Esophagus (tissue), 2 donors: ENCODE measurements at regions not wholly inside any gene's neighbourhood (a gene's known extent, or its start where the extent isn't known, plus 50 kb on each side); places are given as distances from the start of the nearest gene placed in this dataset.
"Not testable (repeated sequence)": the region's sequence is repeated elsewhere in the genome, so short reads cannot be mapped to it uniquely, and the experiment has no call there.

Source experiments
- H3K27ac ChIP-seq, 2 donors: one replicate each; pipeline ENCODE4 v1.5.1; 2013; ENCODE audit warnings: low read depth in 2 of 2, mild to moderate bottlenecking in 2 of 2, inconsistent platforms in 1 of 2, low read length in 1 of 2, moderate library complexity in 1 of 2
- H3K27me3 ChIP-seq, 2 donors: one replicate each; pipeline ENCODE4 v1.6.1; 2013; ENCODE audit warnings: low read length in 2 of 2, control low read depth in 1 of 2, mild to moderate bottlenecking in 1 of 2; ENCODE audit not compliant: insufficient read depth in 2 of 2, control insufficient read depth in 1 of 2
- H3K36me3 ChIP-seq, 2 donors: one replicate each; pipeline ENCODE4 v1.6.1; 2013; ENCODE audit warnings: low read length in 1 of 2; ENCODE audit not compliant: control insufficient read depth in 2 of 2, insufficient read depth in 2 of 2
- H3K4me1 ChIP-seq, 2 donors: one replicate each; pipeline ENCODE4 v1.6.1; 2013; ENCODE audit warnings: low read length in 1 of 2; ENCODE audit not compliant: control insufficient read depth in 2 of 2, insufficient read depth in 2 of 2
- H3K4me3 ChIP-seq, 2 donors: one replicate each; pipeline ENCODE4 v1.5.1; 2013; ENCODE audit warnings: low read length in 2 of 2, mild to moderate bottlenecking in 2 of 2, low read depth in 1 of 2, moderate library complexity in 1 of 2
- H3K9me3 ChIP-seq, 2 donors: one replicate each; pipeline ENCODE4 v1.6.1; 2013; ENCODE audit warnings: mild to moderate bottlenecking in 2 of 2, low read depth in 1 of 2, low read length in 1 of 2, moderate library complexity in 1 of 2; ENCODE audit not compliant: control insufficient read depth in 2 of 2, insufficient read depth in 1 of 2
- WGBS, 2 donors: extraction: QIAGEN DNeasy Blood & Tissue Kit; methylation state at CpG; one replicate each; pipeline ENCODE4 v1.1.7; 2013; 5-methylcytosine and 5-hydroxymethylcytosine counted together
- donor health status: healthy with polysubstance abuse.
- donor health status: Bipolar disorder and iron deficiency.

DNA sequence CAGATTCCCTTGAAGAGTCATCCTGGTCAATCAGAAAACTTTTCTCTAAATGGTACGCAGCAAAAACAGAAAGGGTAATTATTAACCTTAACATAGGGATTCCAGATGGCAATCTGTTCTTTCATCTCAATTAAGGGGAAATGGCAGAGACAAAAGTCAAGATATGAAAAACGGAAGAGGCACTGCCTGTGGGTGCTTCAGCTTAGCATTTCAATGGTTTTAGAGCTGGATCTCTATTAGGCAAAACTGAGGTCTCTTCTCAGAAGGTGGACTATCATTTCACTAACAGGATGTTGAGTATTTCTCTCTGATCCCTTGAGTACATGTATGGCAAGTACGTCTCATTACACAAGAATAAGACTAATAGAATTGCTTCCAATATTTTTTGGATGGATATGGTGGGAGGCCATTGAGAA, 296.9 kb downstream of the HIVEP2 start:
- WGBS, 2 donors = 48 to 52% methylated on average over 3 of the region's 3 CpGs
- Histone ChIP-seq H3K4me3 (no peak overlapping the region), H3K36me3 (no peaks in the 10 kb centered on the region), H3K27ac (no peak overlapping the region), H3K27me3 (peaks cover 0 to 4% of the 10 kb centered on the region in 2 donors), H3K4me1 (no peaks in the 10 kb centered on the region), H3K9me3 (no peaks in the 10 kb centered on the region)

- Histone ChIP-seq H3K36me3 (no peaks in the 10 kb centered on the region), H3K4me1 (no peaks in the 10 kb centered on the region), H3K27ac (no peak overlapping the region), H3K9me3 (no peaks in the 10 kb centered on the region), H3K4me3 (no peak overlapping the region), H3K27me3 (peaks cover 0 to 4% of the 10 kb centered on the region in 2 donors)
- 60 to 77% methylated on average over 1 of the region's 1 CpG for WGBS, 2 donors
These were observed 296.4 kb downstream of the HIVEP2 start for GRCh38 chr6:142648526-142648925.

DNA sequence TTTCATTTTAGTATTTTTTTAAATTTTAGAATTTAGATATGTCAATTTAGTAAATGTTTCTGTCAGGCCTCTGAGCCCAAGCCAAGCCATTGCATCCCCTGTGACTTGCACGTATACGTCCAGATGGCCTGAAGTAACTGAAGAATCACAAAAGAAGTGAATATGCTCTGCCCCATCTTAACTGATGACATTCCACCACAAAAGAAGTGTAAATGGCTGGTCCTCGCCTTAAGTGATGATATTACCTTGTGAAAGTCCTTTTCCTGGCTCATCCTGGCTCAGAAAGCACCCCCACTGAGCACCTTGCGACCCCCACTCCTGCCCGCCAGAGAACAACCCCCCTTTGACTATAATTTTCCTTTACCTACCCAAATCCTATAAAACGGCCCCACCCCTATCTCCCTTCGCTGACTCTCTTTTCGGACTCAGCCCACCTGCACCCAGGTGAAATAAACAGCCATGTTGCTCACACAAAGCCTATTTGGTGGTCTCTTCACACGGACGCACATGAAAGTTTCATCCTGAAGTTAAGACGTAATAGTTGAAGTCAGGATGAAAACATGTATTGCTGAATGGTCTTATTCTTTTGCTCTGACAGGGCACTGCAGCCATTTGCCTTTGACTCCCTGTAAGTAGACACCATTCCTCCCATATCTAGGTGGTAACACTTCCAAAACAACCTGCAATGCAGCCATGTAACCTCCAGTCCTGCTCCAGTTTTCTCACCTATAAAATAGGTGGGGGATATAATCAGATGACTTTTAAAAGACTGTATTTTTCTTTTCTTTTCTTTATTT, 295.3 kb downstream of the HIVEP2 start:
- H3K4me3 ChIP-seq, H3K9me3 ChIP-seq, H3K27me3 ChIP-seq, H3K36me3 ChIP-seq, H3K4me1 ChIP-seq, H3K27ac ChIP-seq: not testable (repeated sequence)
- WGBS, 2 donors = 82 to 90% methylated on average over 7 to 8 of the region's 11 CpGs

GRCh38 chr6:142651384-142651783, 293.6 kb downstream of the HIVEP2 start:
- H3K9me3 ChIP-seq = no peaks in the 10 kb centered on the region
- H3K4me3 ChIP-seq = no peak overlapping the region
- no peak overlapping the region for H3K27ac ChIP-seq
- H3K36me3 ChIP-seq = no peaks in the 10 kb centered on the region
- H3K4me1 ChIP-seq = no peaks in the 10 kb centered on the region
- peaks cover 0 to 4% of the 10 kb centered on the region in 2 donors for H3K27me3 ChIP-seq
- WGBS, 2 donors = 94 to 95% methylated on average over 3 of the region's 3 CpGs

DNA sequence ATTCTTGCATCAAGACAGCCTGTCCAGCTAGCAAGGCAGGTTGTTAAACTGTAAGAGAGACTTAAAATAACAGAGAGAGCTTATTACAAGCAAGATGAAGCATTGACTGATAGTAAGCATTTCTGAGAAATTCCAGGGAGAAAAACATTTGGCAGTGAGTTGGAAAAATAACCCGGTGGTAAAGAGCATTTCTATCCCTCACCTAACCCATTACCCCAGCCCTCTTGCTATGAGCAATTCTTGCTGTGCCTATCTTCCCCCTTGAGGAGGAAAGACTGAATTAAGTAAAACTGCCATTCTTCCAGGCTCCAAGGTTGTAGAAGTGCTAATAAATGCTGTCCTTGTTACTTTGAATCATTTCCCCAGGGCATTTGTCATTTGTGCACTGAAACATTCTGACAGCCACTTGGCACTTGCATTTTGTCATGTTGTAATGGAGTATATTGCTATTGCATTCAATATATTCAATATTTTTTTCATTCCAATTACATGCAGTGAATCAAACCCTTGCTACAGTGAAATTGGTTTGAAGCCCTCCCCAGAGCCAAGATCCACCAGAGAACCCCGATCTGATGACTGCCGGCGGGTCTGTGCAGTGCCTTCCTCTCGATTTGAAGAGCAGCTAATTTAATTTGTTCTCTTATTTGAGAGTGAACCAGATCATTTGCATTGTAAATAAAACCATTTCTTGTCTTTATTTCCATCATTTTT, 291.1 kb downstream of the HIVEP2 start:
- WGBS, 2 donors = 71% methylated on average over 5 of the region's 5 CpGs
- H3K9me3 ChIP-seq = no peaks in the 10 kb centered on the region
- peaks cover 0 to 2% of the 10 kb centered on the region in 2 donors for H3K27me3 ChIP-seq
- H3K4me1 ChIP-seq = no peaks in the 10 kb centered on the region
- H3K27ac ChIP-seq = no peak overlapping the region
- no peak overlapping the region for H3K4me3 ChIP-seq
- H3K36me3 ChIP-seq = no peaks in the 10 kb centered on the region

- no peak overlapping the region for H3K4me3 ChIP-seq
- 62 to 71% methylated on average over 2 of the region's 2 CpGs for WGBS, 2 donors
These were observed 285.3 kb downstream of the HIVEP2 start for GRCh38 chr6:142659661-142660060.

DNA sequence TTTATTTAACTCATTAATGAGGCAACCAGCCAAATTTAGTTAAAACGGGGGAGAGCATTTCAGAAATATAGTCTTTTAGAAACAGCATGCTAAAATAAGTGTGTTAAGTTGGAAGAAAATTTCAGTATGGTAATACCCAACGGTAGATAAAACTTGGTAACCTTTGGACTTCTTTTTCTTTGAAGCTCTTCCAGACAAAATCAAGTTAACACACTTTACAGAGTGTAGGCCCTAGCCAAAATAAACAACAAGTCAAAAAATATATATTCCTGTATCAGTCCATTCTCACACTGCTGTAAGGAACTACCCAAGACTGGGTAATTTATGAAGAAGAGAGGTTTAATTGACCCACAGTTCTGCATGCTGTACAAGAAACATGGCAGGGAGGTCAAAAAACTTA, 279.6 kb downstream of the HIVEP2 start:
- WGBS, 2 donors = 37 to 43% methylated on average over 2 of the region's 2 CpGs
- no peak overlapping the region for H3K4me3 ChIP-seq
- no peaks in the 10 kb centered on the region for H3K36me3 ChIP-seq
- H3K9me3 ChIP-seq = peaks cover 0 to 3% of the 10 kb centered on the region in 2 donors
- H3K27me3 ChIP-seq = no peaks in the 10 kb centered on the region
- H3K27ac ChIP-seq = no peak overlapping the region
- H3K4me1 ChIP-seq = no peaks in the 10 kb centered on the region

More at GRCh38 chr6:142659661-142660060, 285.3 kb downstream of the HIVEP2 start:
- H3K27me3 ChIP-seq = peaks cover 0 to 2% of the 10 kb centered on the region in 2 donors
- no peaks in the 10 kb centered on the region for H3K36me3 ChIP-seq
- H3K9me3 ChIP-seq = peaks cover 0 to 3% of the 10 kb centered on the region in 2 donors
- H3K4me1 ChIP-seq = no peaks in the 10 kb centered on the region
- H3K27ac ChIP-seq = no peak overlapping the region

GRCh38 chr6:142666599-142667185, 278.3 kb downstream of the HIVEP2 start:
- H3K9me3 ChIP-seq = peaks cover 0 to 3% of the 10 kb centered on the region in 2 donors
- 77 to 78% methylated on average over 4 of the region's 4 CpGs for WGBS, 2 donors
- H3K27ac ChIP-seq = no peak overlapping the region
- H3K4me1 ChIP-seq = no peaks in the 10 kb centered on the region
- no peaks in the 10 kb centered on the region for H3K27me3 ChIP-seq
- no peak overlapping the region for H3K4me3 ChIP-seq
- H3K36me3 ChIP-seq = no peaks in the 10 kb centered on the region

GRCh38 chr6:142669471-142670351, 275.3 kb downstream of the HIVEP2 start:
- no peaks in the 10 kb centered on the region for H3K4me1 ChIP-seq
- 91 to 95% methylated on average over 4 of the region's 4 CpGs for WGBS, 2 donors

More at GRCh38 chr6:142669471-142670351, 275.3 kb downstream of the HIVEP2 start:
- H3K27me3 ChIP-seq = no peaks in the 10 kb centered on the region
- no peak overlapping the region for H3K4me3 ChIP-seq
- H3K27ac ChIP-seq = no peak overlapping the region
- H3K36me3 ChIP-seq = no peaks in the 10 kb centered on the region
- no peaks in the 10 kb centered on the region for H3K9me3 ChIP-seq
